Neural cell (in vitro differentiated cells): ENCODE measurements at regions not wholly inside any gene's neighbourhood (a gene's known extent, or its start where the extent isn't known, plus 50 kb on each side); places are given as distances from the start of the nearest gene placed in this dataset.

Experiments used
- EP300 ChIP-seq: fragments of 450-650 bp; conservative IDR thresholded peaks from 2 replicates; pipeline ENCODE4 v1.6.1; 2014; ENCODE audit warnings: antibody characterized with exemption, mild to moderate bottlenecking, moderate library complexity; ENCODE audit not compliant: poor library complexity, severe bottlenecking
- EZH2 ChIP-seq: fragments of 200-600, 300-800 bp; shearing (Covaris generic), sonication (generic); IDR thresholded peaks from 2 replicates; pipeline ENCODE4 v1.6.1; 2014; ENCODE audit warnings: antibody characterized with exemption, low read length, borderline replicate concordance, mild to moderate bottlenecking; ENCODE audit not compliant: insufficient read depth, poor library complexity, severe bottlenecking
- MXI1 ChIP-seq: fragments of 450-650 bp; conservative IDR thresholded peaks from 2 replicates; pipeline ENCODE4 v1.6.1; 2014; ENCODE audit warnings: antibody characterized with exemption, mild to moderate bottlenecking; ENCODE audit not compliant: poor library complexity, severe bottlenecking
- POLR2AphosphoS5 ChIP-seq: IDR thresholded peaks from 2 replicates; pipeline ENCODE4 v1.6.1; 2012
- RAD21 ChIP-seq: fragments of 450-650 bp; conservative IDR thresholded peaks from 2 replicates; pipeline ENCODE4 v1.6.1; 2014; ENCODE audit warnings: antibody characterized with exemption, mild to moderate bottlenecking, moderate library complexity
- REST ChIP-seq: IDR thresholded peaks from 2 replicates; pipeline ENCODE4 v1.6.1; 2012; ENCODE audit warnings: borderline replicate concordance
- TAF1 ChIP-seq: IDR thresholded peaks from 2 replicates; pipeline ENCODE4 v1.6.1; 2012; ENCODE audit warnings: low read depth
- TF ChIP-seq, protein P1 (sequence below): fragments of 450-650 bp; IDR thresholded peaks from 2 replicates; pipeline ENCODE4 v1.5.1; 2014; ENCODE audit warnings: antibody characterized with exemption, mild to moderate bottlenecking, moderate library complexity; ENCODE audit not compliant: poor library complexity, severe bottlenecking

DNA sequence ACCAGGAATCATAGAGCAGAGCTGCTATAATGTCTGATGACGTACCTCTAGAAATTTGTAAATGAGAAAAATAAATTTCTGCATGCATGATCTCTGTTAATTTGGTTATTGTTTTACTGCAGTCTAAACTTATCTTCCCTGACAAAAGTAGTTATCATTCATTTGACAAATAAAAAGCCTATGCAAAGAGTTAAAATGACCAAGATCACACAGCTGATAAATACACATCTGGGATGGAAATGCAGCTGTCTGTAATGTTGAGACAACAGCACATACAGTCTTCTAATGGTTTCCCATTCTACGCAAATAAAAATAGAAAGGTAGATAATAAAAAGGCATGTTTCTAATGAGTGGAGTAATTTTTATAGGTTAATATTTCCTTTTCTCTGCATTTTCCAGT, 225.1 kb upstream of the LUZP2 start:
- TF ChIP-seq, protein P1, sequence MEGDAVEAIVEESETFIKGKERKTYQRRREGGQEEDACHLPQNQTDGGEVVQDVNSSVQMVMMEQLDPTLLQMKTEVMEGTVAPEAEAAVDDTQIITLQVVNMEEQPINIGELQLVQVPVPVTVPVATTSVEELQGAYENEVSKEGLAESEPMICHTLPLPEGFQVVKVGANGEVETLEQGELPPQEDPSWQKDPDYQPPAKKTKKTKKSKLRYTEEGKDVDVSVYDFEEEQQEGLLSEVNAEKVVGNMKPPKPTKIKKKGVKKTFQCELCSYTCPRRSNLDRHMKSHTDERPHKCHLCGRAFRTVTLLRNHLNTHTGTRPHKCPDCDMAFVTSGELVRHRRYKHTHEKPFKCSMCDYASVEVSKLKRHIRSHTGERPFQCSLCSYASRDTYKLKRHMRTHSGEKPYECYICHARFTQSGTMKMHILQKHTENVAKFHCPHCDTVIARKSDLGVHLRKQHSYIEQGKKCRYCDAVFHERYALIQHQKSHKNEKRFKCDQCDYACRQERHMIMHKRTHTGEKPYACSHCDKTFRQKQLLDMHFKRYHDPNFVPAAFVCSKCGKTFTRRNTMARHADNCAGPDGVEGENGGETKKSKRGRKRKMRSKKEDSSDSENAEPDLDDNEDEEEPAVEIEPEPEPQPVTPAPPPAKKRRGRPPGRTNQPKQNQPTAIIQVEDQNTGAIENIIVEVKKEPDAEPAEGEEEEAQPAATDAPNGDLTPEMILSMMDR = no peak
- TF ChIP-seq TAF1 = no peak
- no peak for TF ChIP-seq EP300
- TF ChIP-seq REST = no peak
- TF ChIP-seq EZH2 = no peak
- TF ChIP-seq POLR2AphosphoS5 = no peak
- TF ChIP-seq MXI1 = no peak
- TF ChIP-seq RAD21 = no peak
